ENCODE measurements at regions not wholly inside any gene's neighbourhood (a gene's known extent, or its start where the extent isn't known, plus 50 kb on each side); places are given as distances from the start of the nearest gene placed in this dataset.

DNA sequence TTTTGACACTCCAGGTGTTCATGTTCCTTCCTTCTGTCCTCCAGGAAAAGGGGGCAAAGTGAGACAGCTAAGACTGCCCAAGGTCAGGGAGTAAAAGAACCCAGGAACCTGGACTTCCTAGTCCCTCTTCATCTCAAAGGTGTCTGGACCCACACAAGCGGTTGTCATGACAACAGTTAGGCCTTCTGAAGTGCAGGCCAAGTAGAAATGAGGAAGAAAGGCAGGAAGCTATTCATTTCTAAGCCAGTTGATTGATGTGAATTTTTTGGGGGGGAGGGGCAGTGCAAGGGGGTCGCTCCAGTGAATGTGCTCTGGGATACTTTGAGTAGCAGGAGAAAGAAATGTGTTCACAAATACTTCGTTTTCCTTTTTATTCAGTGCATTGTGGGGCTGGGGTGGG lies 114.3 kb downstream of the NAV1 start:
- TF ChIP-seq SIN3A (IDR thresholded peaks at IDR 0.05; ENCODE audit: low read depth, low read length) (no peak), IKZF1 (conservative IDR thresholded peaks at IDR 0.05) (no peak), POLR2A (IDR thresholded peaks at IDR 0.05; ENCODE audit: low read depth, low read length) (no peak), CBX3 (IDR thresholded peaks at IDR 0.05; ENCODE audit: borderline replicate concordance, low read depth) (no peak)
- TF ChIP-seq, protein P1, sequence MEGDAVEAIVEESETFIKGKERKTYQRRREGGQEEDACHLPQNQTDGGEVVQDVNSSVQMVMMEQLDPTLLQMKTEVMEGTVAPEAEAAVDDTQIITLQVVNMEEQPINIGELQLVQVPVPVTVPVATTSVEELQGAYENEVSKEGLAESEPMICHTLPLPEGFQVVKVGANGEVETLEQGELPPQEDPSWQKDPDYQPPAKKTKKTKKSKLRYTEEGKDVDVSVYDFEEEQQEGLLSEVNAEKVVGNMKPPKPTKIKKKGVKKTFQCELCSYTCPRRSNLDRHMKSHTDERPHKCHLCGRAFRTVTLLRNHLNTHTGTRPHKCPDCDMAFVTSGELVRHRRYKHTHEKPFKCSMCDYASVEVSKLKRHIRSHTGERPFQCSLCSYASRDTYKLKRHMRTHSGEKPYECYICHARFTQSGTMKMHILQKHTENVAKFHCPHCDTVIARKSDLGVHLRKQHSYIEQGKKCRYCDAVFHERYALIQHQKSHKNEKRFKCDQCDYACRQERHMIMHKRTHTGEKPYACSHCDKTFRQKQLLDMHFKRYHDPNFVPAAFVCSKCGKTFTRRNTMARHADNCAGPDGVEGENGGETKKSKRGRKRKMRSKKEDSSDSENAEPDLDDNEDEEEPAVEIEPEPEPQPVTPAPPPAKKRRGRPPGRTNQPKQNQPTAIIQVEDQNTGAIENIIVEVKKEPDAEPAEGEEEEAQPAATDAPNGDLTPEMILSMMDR (IDR thresholded peaks at IDR 0.05 in 2 of 3, conservative IDR thresholded peaks at IDR 0.05 in 1 of 3; ENCODE audit: control insufficient read depth in 2 of 3, extremely low read depth in 1 of 3, insufficient read depth in 1 of 3, low read depth in 3 of 3, low read length in 3 of 3), result no peak

Measured in GM12878 (cell line).